Astrocyte (in vitro differentiated cells and primary cell): ENCODE measurements at regions not wholly inside any gene's neighbourhood (a gene's known extent, or its start where the extent isn't known, plus 50 kb on each side); places are given as distances from the start of the nearest gene placed in this dataset.
"Not testable (repeated sequence)": the region's sequence is repeated elsewhere in the genome, so short reads cannot be mapped to it uniquely, and the experiment has no call there.

ENCODE experiments used
- DNase-seq: peaks from one replicate; pipeline ENCODE4 v3.0.0-alpha.2; 2010; ENCODE audit warnings: low read depth
- FAIRE-seq: peaks from 2 replicates; lab custom pipeline; 2011; peaks lifted over from hg19 to GRCh38; lab: Jason Lieb, UNC
- H2AFZ ChIP-seq: 2 replicates; pipeline ENCODE4 v1.6.0; 2012; ENCODE audit warnings: low read depth, low read length, inconsistent platforms
- H3K27ac ChIP-seq: 2 replicates; pipeline ENCODE4 v1.5.1; 2011; ENCODE audit warnings: low read depth, low read length, inconsistent platforms
- H3K27me3 ChIP-seq: 2 replicates; pipeline ENCODE4 v1.6.0; 2011; ENCODE audit warnings: low read length, inconsistent platforms; ENCODE audit not compliant: insufficient read depth
- H3K36me3 ChIP-seq: 2 replicates; pipeline ENCODE4 v1.5.1; 2011; ENCODE audit warnings: low read length, inconsistent platforms; ENCODE audit not compliant: insufficient read depth
- H3K4me1 ChIP-seq: 2 replicates; pipeline ENCODE4 v1.5.1; 2011; ENCODE audit warnings: low read length, inconsistent platforms; ENCODE audit not compliant: insufficient read depth
- H3K4me2 ChIP-seq: 2 replicates; pipeline ENCODE4 v1.6.0; 2012; ENCODE audit warnings: low read length, inconsistent platforms
- H3K4me3 ChIP-seq: 2 replicates; pipeline ENCODE4 v1.5.1; 2011; ENCODE audit warnings: low read depth, mild to moderate bottlenecking, low read length, inconsistent platforms; ENCODE audit not compliant: insufficient read depth
- H3K79me2 ChIP-seq: 2 replicates; pipeline ENCODE4 v1.6.0; 2012; ENCODE audit warnings: mild to moderate bottlenecking, low read length, inconsistent platforms; ENCODE audit not compliant: insufficient read depth
- H3K9ac ChIP-seq: 2 replicates; pipeline ENCODE4 v1.6.0; 2012; ENCODE audit warnings: mild to moderate bottlenecking, low read length, inconsistent platforms
- H3K9me3 ChIP-seq: 2 replicates; pipeline ENCODE4 v1.5.1; 2012; ENCODE audit warnings: low read depth, mild to moderate bottlenecking, low read length, inconsistent platforms; ENCODE audit not compliant: insufficient read depth
- H4K20me1 ChIP-seq: 2 replicates; pipeline ENCODE4 v1.6.0; 2012; ENCODE audit warnings: low read length, inconsistent platforms; ENCODE audit not compliant: insufficient read depth
- H3K27ac Mint-ChIP-seq: one replicate; pipeline ENCODE4 v1.8.0; 2021; ENCODE audit warnings: mild to moderate bottlenecking, mixed read lengths; ENCODE audit not compliant: unreplicated experiment
- H3K27me3 Mint-ChIP-seq: one replicate; pipeline ENCODE4 v1.8.0; 2021; ENCODE audit warnings: low read depth, mixed read lengths; ENCODE audit not compliant: unreplicated experiment
- H3K36me3 Mint-ChIP-seq: one replicate; pipeline ENCODE4 v1.8.0; 2021; ENCODE audit warnings: low read depth, mixed read lengths; ENCODE audit not compliant: unreplicated experiment
- H3K4me1 Mint-ChIP-seq: one replicate; pipeline ENCODE4 v1.8.0; 2021; ENCODE audit warnings: low read depth, mixed read lengths; ENCODE audit not compliant: unreplicated experiment
- H3K4me3 Mint-ChIP-seq: one replicate; pipeline ENCODE4 v1.8.0; 2021; ENCODE audit warnings: mild to moderate bottlenecking, moderate library complexity, mixed read lengths; ENCODE audit not compliant: unreplicated experiment
- H3K9me3 Mint-ChIP-seq: one replicate; pipeline ENCODE4 v1.8.0; 2021; ENCODE audit warnings: mild to moderate bottlenecking, mixed read lengths; ENCODE audit not compliant: unreplicated experiment
- CTCF ChIP-seq: IDR thresholded peaks from 2 replicates; pipeline ENCODE4 v1.5.1; 2011; ENCODE audit warnings: low read depth, mild to moderate bottlenecking, inconsistent platforms, low read length, moderate library complexity; ENCODE audit not compliant: insufficient read depth
- EZH2 ChIP-seq: IDR thresholded peaks from 2 replicates; pipeline ENCODE4 v1.6.1; 2012; ENCODE audit warnings: mild to moderate bottlenecking, low read length, inconsistent platforms; ENCODE audit not compliant: insufficient read depth

GRCh38 chr16:48676836-48677235 is 66.9 kb upstream of the N4BP1 start:
- Histone ChIP-seq H3K4me1 (no peaks in the 10 kb centered on the region), H3K79me2 (no peaks in the 10 kb centered on the region), H2AFZ (no peak overlapping the region), H3K4me3 (no peak overlapping the region), H3K4me2 (no peak overlapping the region), H3K27ac (no peak overlapping the region), H3K36me3 (no peaks in the 10 kb centered on the region), H3K9ac (no peak overlapping the region), H4K20me1 (no peaks in the 10 kb centered on the region), H3K27me3 (no peaks in the 10 kb centered on the region), H3K9me3 (no peaks in the 10 kb centered on the region)
- Mint-ChIP-seq H3K36me3 (no peaks in the 10 kb centered on the region), H3K27ac (no peak overlapping the region), H3K4me1 (no peaks in the 10 kb centered on the region), H3K9me3 (peaks cover 11% of the 10 kb centered on the region), H3K4me3 (no peak overlapping the region), H3K27me3 (no peaks in the 10 kb centered on the region)
- TF ChIP-seq EZH2 (no peak), CTCF (no peak)
- no peak for FAIRE-seq
- no peak for DNase-seq

GRCh38 chr16:48668184-48668583 is 58.2 kb upstream of the N4BP1 start:
- FAIRE-seq, DNase-seq, H3K4me1 ChIP-seq, H3K27ac ChIP-seq, H2AFZ ChIP-seq, H3K27ac Mint-ChIP-seq, H3K36me3 Mint-ChIP-seq, H3K4me1 Mint-ChIP-seq, H3K27me3 Mint-ChIP-seq, H3K4me2 ChIP-seq, H3K4me3 ChIP-seq, H3K4me3 Mint-ChIP-seq, H3K9ac ChIP-seq, H3K36me3 ChIP-seq, H4K20me1 ChIP-seq, H3K9me3 ChIP-seq, H3K27me3 ChIP-seq, H3K79me2 ChIP-seq: not testable (repeated sequence)
- H3K9me3 Mint-ChIP-seq = peaks cover 16% of the 10 kb centered on the region

- no peaks in the 10 kb centered on the region for H3K27me3 Mint-ChIP-seq
- no peak overlapping the region for H3K27ac Mint-ChIP-seq
- H3K27me3 ChIP-seq = no peaks in the 10 kb centered on the region
- no peak overlapping the region for H2AFZ ChIP-seq
- H4K20me1 ChIP-seq = no peaks in the 10 kb centered on the region
- no peaks in the 10 kb centered on the region for H3K36me3 ChIP-seq
- no peak overlapping the region for H3K4me3 ChIP-seq
- no peaks in the 10 kb centered on the region for H3K4me1 Mint-ChIP-seq
- peaks cover 2% of the 10 kb centered on the region for H3K9me3 ChIP-seq
- peaks cover 9% of the 10 kb centered on the region for H3K9me3 Mint-ChIP-seq
- FAIRE-seq (no peak), DNase-seq (no peak)
- H3K4me1 ChIP-seq = no peaks in the 10 kb centered on the region
- no peak overlapping the region for H3K4me3 Mint-ChIP-seq
- H3K36me3 Mint-ChIP-seq = no peaks in the 10 kb centered on the region
- no peak overlapping the region for H3K9ac ChIP-seq
- no peaks in the 10 kb centered on the region for H3K79me2 ChIP-seq
- TF ChIP-seq EZH2 (no peak), CTCF (no peak)
- no peak overlapping the region for H3K27ac ChIP-seq
- H3K4me2 ChIP-seq = no peak overlapping the region
Measured at GRCh38 chr16:48659940-48660339, 50.0 kb upstream of the N4BP1 start.
